ENCODE measurements at regions not wholly inside any gene's neighbourhood (a gene's known extent, or its start where the extent isn't known, plus 50 kb on each side); places are given as distances from the start of the nearest gene placed in this dataset.

DNA sequence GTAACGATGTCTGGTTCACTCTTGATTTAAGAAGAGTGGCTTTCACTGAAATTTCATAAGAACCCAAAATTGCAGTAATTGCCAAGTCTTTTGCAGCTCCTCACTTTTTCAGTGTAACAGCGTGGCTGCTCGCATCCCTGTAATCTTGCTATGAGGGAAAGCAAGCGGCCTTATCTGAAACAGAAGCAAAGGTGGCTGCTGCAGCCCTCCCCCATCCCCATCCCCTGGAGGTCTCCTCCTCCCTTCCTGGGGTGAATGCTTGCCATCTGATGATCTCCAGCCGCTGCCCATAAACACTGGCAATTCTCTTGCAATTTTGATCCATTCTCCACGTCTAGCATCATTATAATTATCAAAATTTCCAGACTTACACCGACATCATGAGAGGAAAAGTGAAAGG is 182.5 kb upstream of the ASIC2 start:
- DNase-seq (ENCODE audit: low read depth in 2 of 2), result no peak

DNA sequence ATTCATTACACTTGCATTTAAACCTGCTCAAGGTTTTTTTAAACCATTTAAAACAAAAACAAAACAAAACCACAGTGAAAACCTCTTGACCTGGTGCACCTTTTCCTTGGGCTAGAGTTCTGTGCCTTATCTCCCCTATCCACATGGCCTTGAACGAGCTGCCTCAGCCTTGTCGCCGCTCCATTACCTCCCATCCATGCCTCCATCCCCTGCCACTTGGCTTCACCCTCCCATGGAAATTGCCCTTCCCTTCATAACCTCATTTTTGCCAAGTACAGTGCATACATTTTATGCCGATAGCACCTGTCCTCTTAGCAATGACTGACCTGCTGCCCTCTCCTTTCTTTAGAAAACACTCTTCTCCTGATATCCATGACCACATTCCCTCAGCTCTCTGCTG is 188.6 kb upstream of the ASIC2 start:
- no peak for DNase-seq (ENCODE audit: low read depth in 2 of 2)

DNA sequence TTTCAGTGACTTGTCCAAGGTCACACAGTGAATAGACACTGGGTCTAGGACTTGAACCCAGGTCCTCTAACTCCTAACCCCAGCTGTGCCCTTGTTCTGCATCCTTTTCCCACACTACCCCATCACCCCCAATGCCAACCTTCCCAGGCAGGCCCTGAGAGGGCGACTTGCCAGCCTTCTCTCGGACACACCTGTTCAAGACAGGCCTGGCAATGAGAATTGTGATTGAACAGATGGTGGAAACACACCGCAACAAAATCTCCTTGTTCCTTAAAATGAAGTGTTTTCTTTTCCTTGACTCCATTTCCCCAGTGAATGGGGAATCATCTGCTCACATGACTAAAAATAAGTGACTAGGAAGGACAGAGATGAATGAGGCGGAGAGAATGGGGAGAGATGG is 189.5 kb upstream of the ASIC2 start:
- DNase-seq (ENCODE audit: low read depth in 2 of 2), result no peak

- DNase-seq (ENCODE audit: low read depth in 2 of 2), result no peak
Measured at GRCh38 chr17:33484559-33484958, 191.5 kb upstream of the ASIC2 start.

DNA sequence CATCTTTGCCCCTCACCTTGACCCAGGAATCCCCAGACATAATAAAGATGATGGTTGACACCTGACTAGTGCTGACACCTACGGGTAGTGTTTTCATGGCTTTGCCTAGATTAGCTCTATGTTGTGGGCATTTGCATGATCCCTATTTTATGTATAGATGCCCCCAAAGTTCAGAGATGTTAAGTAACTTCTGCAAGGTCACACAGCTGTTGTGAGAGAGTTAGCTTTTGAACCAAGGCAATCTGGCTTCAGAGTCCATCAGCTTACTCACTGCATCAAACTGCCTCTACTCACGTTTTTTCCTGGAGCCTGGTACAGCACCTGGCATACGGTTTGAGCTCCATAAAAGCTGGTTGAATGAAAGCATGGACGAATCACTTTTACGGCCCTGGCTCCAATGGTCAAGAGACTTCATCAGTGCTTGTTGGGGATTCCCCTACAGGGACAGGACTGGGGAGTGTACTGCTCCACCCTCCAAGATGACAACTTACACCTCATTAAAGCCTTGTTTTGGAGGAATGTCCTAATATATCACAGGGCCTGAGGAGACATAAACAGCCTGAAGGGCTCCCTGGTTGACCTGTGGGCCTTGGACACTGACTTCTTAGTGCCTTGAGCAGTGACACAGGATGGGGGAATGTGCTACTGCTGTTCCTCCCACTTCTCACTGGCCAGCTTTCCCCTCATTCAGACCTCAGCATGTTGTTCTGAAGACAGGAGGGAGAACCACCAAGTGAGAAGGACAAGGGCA is 193.2 kb upstream of the ASIC2 start:
- DNase-seq (ENCODE audit: low read depth in 2 of 2), result no peak

DNA sequence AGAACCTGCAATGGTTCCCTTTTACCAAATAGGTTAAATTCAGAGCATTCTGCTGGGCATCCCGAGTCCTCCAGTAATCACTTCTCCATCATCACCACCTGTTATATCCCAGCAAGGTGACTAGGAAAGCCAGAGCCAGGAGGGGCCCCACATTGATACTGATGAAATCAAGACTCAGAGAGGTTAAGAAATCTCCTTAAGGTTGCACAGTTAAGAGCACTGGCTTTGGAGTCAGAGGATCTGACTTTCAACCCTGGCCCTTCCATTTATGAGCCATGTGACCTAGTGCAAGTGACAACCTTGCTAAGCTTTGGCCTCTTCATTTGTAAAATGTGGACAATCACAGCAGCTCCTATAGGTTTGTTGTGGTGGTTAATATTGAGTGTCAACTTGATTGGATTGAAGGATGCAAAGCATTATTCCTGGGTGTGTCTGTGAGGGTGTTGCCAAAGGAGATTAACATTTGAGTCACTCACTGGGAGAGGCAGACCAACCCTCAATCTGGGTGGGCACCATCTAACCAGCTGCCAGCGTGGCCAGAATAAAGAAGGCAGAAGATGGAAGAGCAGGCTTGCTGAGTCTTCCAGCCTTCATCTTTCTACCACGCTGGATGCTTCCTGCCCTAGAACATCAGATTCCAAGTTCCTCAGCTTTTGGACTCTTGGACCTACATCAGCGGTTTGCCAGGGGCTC is 194.2 kb upstream of the ASIC2 start:
- DNase-seq (ENCODE audit: low read depth in 2 of 2), result no peak

DNA sequence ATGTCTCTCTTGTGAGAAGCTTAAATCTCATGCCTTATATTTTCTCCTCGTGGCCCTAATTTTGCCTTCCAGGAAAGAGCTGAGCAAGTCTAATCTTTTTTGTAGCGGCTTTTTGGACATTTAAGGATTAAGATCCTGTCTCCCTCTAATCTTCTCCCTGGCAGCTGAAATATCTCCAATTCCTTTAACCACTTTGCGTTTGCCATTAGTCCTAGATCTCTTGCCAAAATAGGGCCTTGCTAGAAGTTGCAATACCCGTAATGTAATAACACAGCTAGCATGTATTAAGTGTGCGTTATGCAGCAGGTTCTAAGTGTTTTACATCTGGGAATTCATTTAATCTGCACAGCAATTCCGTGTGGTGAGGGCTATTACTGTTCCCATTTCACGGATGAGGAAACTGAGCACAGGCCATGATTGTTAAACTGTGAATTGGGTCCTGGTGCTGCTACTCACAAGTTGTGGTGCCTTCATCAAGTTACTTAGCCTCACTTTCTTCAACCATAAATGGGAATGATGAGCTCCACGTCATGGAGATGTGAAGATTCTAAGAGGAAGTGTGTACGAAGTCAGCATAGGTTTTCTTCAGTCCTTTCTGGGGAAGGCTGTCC is 198.9 kb upstream of the ASIC2 start:
- DNase-seq (ENCODE audit: low read depth in 2 of 2), result no peak

DNA sequence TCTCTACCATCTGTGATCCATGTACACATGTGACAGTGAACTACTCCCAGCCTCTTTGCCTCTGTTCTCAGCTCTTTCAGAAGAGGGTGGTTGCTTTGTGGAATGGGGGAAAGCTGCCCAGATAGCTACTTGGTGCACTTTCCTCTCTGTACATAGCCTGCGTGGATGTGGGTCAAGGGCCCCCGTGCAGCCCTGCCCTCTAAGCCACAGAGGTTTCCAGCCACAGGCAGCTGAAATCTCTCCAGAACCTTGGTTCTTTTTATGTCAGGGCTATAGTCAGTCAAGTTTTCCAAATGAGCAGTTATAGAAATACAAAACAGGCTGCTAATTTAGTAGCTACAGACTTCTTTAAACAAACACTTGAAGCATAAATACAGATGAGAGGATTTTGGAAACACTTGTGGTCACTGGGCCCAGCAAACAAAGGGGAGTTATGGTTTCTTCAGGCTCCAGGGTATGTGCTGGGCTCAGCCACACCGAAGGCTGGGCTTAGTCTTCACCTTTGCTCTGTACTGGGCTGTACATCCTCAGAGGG is 199.7 kb upstream of the ASIC2 start:
- DNase-seq (ENCODE audit: low read depth in 2 of 2), result no peak

- no peak for DNase-seq (ENCODE audit: low read depth in 2 of 2)
Measured at GRCh38 chr17:33493566-33493965, 200.5 kb upstream of the ASIC2 start.

DNA sequence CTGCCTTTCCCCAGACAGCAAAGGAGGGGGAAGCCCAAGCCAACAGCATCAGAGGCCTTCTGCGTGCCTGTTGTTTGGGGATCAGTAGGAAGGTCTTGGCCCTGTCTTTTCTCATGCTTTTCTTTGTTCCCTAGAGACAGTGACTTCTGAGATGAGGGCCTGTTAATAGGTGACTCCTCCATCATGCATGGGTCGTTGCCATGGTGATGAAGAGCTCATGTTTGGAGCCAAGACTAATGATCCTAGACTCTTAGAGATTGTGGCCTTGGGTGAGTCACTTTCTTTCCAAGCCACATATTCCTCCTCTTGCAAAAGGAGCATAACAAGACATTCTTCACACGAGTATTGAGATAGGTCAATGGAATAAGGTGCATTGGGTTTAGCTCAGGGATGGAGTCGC is 201.1 kb upstream of the ASIC2 start:
- DNase-seq (ENCODE audit: low read depth in 2 of 2), result no peak

DNA sequence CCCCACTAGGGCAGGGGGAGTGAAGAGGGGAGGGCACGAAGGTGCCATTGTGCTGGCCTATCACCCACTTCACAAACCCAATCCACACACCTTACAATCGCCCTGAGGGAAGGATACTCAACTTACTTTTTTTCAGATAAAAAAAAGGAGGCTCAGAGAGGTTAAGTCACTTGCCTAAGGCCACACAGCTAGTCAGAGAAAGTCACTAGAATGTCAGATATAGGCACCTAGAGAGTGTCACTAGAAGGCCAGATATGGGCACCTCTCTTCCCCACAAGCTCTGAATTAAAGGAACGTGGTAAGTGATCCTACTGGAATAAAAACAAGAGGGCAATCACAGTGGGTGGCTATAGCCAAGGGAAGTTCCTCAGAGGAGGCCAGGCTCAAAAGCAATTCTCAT is 204.5 kb upstream of the ASIC2 start:
- no peak for DNase-seq (ENCODE audit: low read depth in 2 of 2)

DNA sequence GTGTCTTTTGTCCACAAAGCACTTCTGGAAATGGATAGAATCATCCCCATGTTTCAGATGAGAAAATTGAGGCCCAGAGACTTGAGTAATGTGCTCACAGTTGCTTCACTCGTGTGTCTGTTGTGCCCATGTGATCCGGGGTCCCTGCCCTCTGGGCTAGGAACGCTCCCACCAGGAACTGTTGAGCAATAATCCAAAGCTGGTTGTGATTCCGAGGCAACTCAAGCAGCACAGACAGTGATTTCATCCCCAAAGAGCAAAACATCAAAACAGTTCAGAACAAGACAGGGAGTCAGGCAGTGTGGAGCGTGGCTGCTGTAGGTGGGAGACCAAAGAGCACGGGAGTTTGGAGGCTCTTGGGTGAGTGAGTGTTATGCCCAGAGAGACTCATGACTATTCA is 205.0 kb upstream of the ASIC2 start:
- no peak for DNase-seq (ENCODE audit: low read depth in 2 of 2)

GRCh38 chr17:33499040-33499439 is 205.9 kb upstream of the ASIC2 start:
- DNase-seq (ENCODE audit: low read depth in 2 of 2), result no peak

DNA sequence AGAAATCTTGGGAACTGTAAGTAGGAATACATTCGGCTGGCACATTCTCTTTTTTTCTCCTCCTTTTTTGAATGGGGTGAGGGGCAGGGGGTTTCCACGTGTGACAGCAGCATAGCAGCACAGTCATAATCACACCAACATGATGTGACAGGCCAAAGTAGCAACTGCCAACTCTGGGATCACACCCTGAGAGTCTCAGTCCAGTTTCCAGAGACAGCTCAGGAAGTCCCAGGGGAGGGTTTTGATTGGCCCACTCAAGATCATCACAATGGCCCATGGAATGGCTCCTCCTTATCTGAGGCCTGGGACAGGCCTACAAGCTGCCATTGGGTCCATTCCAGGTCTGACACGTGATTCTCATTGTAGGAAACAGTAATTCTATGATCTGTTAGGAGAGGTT is 207.1 kb upstream of the ASIC2 start:
- DNase-seq (ENCODE audit: low read depth in 2 of 2), result no peak

- DNase-seq (ENCODE audit: low read depth in 2 of 2), result no peak
Measured at GRCh38 chr17:33501185-33501584, 208.1 kb upstream of the ASIC2 start.

- DNase-seq (ENCODE audit: low read depth in 2 of 2), result no peak
Measured at GRCh38 chr17:33504571-33504970, 211.5 kb upstream of the ASIC2 start.

- DNase-seq (ENCODE audit: low read depth in 2 of 2), result no peak
Measured at GRCh38 chr17:33506889-33507650, 214.0 kb upstream of the ASIC2 start.

GRCh38 chr17:33508215-33508614 is 215.1 kb upstream of the ASIC2 start:
- no peak for DNase-seq (ENCODE audit: low read depth in 2 of 2)

DNA sequence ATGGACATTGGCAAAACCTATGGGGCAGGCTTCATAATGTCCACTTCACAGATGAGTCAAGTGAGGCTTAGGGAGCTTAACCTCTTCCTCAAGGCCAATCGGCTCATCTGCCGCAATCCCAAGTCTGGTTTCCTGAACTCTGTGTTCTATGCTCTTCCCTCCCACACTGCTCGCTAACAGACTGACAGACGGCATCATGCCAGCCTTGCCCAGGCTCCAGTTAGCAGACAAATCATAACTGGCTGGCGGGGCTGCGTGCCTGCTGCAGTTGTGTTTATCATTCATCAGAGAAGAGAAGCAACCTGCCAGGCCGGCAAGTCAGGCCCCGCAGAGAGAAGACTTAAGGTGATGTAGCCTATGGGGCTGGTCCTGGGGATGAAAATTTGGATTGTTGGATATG is 216.2 kb upstream of the ASIC2 start:
- no peak for DNase-seq (ENCODE audit: low read depth in 2 of 2)

DNA sequence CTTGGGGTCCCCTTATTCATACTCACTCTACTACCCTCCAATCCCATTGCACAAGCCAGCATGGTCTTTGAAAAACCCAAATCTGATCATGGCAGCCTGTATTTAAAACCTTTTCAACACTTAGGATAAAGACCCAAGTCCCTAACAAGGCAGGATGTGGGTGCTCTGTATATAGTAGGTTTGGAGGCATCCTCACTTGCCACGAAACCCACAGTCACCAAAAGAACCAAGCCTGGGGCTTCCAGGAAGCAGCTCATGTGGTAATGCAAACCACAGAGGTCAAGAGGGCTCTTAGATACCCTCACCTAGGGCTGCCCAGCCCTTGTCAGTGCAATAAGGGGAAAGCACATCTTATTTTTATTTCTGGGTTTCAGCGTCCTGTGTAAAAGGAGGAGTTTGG is 218.6 kb upstream of the ASIC2 start:
- DNase-seq (ENCODE audit: low read depth in 2 of 2), result no peak

DNA sequence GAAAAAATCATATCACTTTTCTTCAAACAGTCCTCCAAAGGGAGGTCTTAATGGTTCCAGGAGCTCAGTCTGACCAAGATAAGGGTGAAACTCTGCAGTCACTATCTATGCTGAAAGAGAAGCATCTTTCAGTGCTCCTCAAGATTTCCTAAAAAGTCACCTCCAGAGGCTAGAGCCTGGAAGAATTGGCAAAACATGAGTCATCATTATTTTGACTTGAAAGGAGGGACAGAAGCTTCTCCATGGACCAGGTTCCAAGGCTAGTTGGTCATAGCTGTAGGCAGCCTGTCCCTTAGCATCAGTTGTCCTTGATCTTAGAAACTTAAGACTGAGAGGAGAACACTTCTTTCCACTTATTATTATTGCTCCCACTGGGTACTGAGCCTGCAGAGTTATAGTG is 219.0 kb upstream of the ASIC2 start:
- no peak for DNase-seq (ENCODE audit: low read depth in 2 of 2)

DNA sequence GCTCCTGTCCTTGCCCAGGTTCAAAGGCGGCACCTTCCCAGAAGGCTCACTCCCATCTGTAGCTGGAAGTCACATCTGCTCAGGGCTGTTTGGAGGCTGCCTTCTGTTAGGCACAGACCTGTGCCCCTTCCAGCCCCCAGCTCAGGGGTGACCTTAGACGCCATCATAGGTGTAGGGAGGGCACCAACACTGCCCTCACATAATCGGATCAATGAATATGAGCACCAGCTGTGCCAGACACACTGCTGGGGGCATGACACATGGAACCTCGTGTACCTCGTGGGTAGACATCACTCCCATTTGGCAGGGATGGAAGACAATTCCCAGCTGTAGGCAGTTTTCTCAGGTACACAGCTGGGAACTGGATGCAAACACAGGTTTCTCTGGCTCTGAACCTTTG is 220.7 kb upstream of the ASIC2 start:
- DNase-seq (ENCODE audit: low read depth in 2 of 2), result no peak

All from stimulated activated CD8-positive, alpha-beta memory T cell treated with anti-CD3 and anti-CD28 coated beads, Interleukin-15, amount 100 ng/mL, for 48 hours (primary cell).